ENCODE measurements at regions not wholly inside any gene's neighbourhood (a gene's known extent, or its start where the extent isn't known, plus 50 kb on each side); places are given as distances from the start of the nearest gene placed in this dataset.

GRCh38 chr6:130503146-130503545 lies 137.3 kb downstream of the TMEM200A start:
- TF ChIP-seq CTCF (IDR thresholded peaks at IDR 0.05) (no peak), POLR2A (IDR thresholded peaks at IDR 0.05) (no peak)

All from uterus (tissue), 2 donors.